ENCODE measurements at regions not wholly inside any gene's neighbourhood (a gene's known extent, or its start where the extent isn't known, plus 50 kb on each side); places are given as distances from the start of the nearest gene placed in this dataset.
"Not testable (repeated sequence)": the region's sequence is repeated elsewhere in the genome, so short reads cannot be mapped to it uniquely, and the experiment has no call there.

GRCh38 chr20:48490341-48490740 is 337.5 kb downstream of the PREX1 start:
- not testable (repeated sequence) for H3K36me3 ChIP-seq (ENCODE audit: control insufficient read depth in 1 of 2, insufficient read depth in 2 of 2, low read length in 2 of 2); H3K4me3 ChIP-seq (ENCODE audit: low read depth in 1 of 2, low read length in 2 of 2); H3K27me3 ChIP-seq (ENCODE audit: low read depth, low read length); H3K4me1 ChIP-seq (ENCODE audit: control insufficient read depth in 1 of 2, insufficient read depth in 2 of 2, low read length in 2 of 2); H3K27ac ChIP-seq (ENCODE audit: low read length); H3K9me3 ChIP-seq (ENCODE audit: control insufficient read depth in 1 of 2, low read length in 2 of 2)

GRCh38 chr20:48489656-48490055 is 338.1 kb downstream of the PREX1 start:
- H3K27me3 ChIP-seq (ENCODE audit: low read depth, low read length), result no peaks in the 10 kb centered on the region
- H3K4me1 ChIP-seq (ENCODE audit: control insufficient read depth in 1 of 2, insufficient read depth in 2 of 2, low read length in 2 of 2), result no peaks in the 10 kb centered on the region
- H3K27ac ChIP-seq (ENCODE audit: low read length), result no peak overlapping the region
- H3K9me3 ChIP-seq (ENCODE audit: control insufficient read depth in 1 of 2, low read length in 2 of 2), result no peaks in the 10 kb centered on the region
- H3K36me3 ChIP-seq (ENCODE audit: control insufficient read depth in 1 of 2, insufficient read depth in 2 of 2, low read length in 2 of 2), result no peaks in the 10 kb centered on the region
- H3K4me3 ChIP-seq (ENCODE audit: low read depth in 1 of 2, low read length in 2 of 2), result no peak overlapping the region

- no peaks in the 10 kb centered on the region for H3K36me3 ChIP-seq (ENCODE audit: control insufficient read depth in 1 of 2, insufficient read depth in 2 of 2, low read length in 2 of 2)
- no peaks in the 10 kb centered on the region for H3K9me3 ChIP-seq (ENCODE audit: control insufficient read depth in 1 of 2, low read length in 2 of 2)
- no peaks in the 10 kb centered on the region for H3K4me1 ChIP-seq (ENCODE audit: control insufficient read depth in 1 of 2, insufficient read depth in 2 of 2, low read length in 2 of 2)
- H3K4me3 ChIP-seq (ENCODE audit: low read depth in 1 of 2, low read length in 2 of 2), result no peak overlapping the region
- H3K27me3 ChIP-seq (ENCODE audit: low read depth, low read length), result no peaks in the 10 kb centered on the region
- no peak overlapping the region for H3K27ac ChIP-seq (ENCODE audit: low read length)
These were observed 338.7 kb downstream of the PREX1 start for GRCh38 chr20:48489046-48489463.

- not testable (repeated sequence) for H3K27me3 ChIP-seq (ENCODE audit: low read depth, low read length); H3K27ac ChIP-seq (ENCODE audit: low read length); H3K9me3 ChIP-seq (ENCODE audit: control insufficient read depth in 1 of 2, low read length in 2 of 2); H3K4me3 ChIP-seq (ENCODE audit: low read depth in 1 of 2, low read length in 2 of 2); H3K36me3 ChIP-seq (ENCODE audit: control insufficient read depth in 1 of 2, insufficient read depth in 2 of 2, low read length in 2 of 2); H3K4me1 ChIP-seq (ENCODE audit: control insufficient read depth in 1 of 2, insufficient read depth in 2 of 2, low read length in 2 of 2)
These were observed 339.3 kb downstream of the PREX1 start for GRCh38 chr20:48488334-48489034.

GRCh38 chr20:48486065-48486464 is 341.7 kb downstream of the PREX1 start:
- Histone ChIP-seq H3K27ac (ENCODE audit: low read length) (no peak overlapping the region), H3K4me3 (ENCODE audit: low read depth in 1 of 2, low read length in 2 of 2) (no peak overlapping the region), H3K27me3 (ENCODE audit: low read depth, low read length) (no peaks in the 10 kb centered on the region), H3K9me3 (ENCODE audit: control insufficient read depth in 1 of 2, low read length in 2 of 2) (no peaks in the 10 kb centered on the region), H3K36me3 (ENCODE audit: control insufficient read depth in 1 of 2, insufficient read depth in 2 of 2, low read length in 2 of 2) (no peaks in the 10 kb centered on the region), H3K4me1 (ENCODE audit: control insufficient read depth in 1 of 2, insufficient read depth in 2 of 2, low read length in 2 of 2) (no peaks in the 10 kb centered on the region)

GRCh38 chr20:48485153-48485552 is 342.6 kb downstream of the PREX1 start:
- H3K36me3 ChIP-seq (ENCODE audit: control insufficient read depth in 1 of 2, insufficient read depth in 2 of 2, low read length in 2 of 2); H3K4me1 ChIP-seq (ENCODE audit: control insufficient read depth in 1 of 2, insufficient read depth in 2 of 2, low read length in 2 of 2); H3K27ac ChIP-seq (ENCODE audit: low read length); H3K4me3 ChIP-seq (ENCODE audit: low read depth in 1 of 2, low read length in 2 of 2); H3K9me3 ChIP-seq (ENCODE audit: control insufficient read depth in 1 of 2, low read length in 2 of 2); H3K27me3 ChIP-seq (ENCODE audit: low read depth, low read length): not testable (repeated sequence)

GRCh38 chr20:48483334-48484066 is 344.3 kb downstream of the PREX1 start:
- Histone ChIP-seq H3K36me3 (ENCODE audit: control insufficient read depth in 1 of 2, insufficient read depth in 2 of 2, low read length in 2 of 2) (no peaks in the 10 kb centered on the region), H3K27ac (ENCODE audit: low read length) (no peak overlapping the region), H3K4me1 (ENCODE audit: control insufficient read depth in 1 of 2, insufficient read depth in 2 of 2, low read length in 2 of 2) (no peaks in the 10 kb centered on the region), H3K27me3 (ENCODE audit: low read depth, low read length) (no peaks in the 10 kb centered on the region), H3K9me3 (ENCODE audit: control insufficient read depth in 1 of 2, low read length in 2 of 2) (no peaks in the 10 kb centered on the region), H3K4me3 (ENCODE audit: low read depth in 1 of 2, low read length in 2 of 2) (no peak overlapping the region)

GRCh38 chr20:48482790-48483189 is 345.0 kb downstream of the PREX1 start:
- Histone ChIP-seq H3K4me3 (ENCODE audit: low read depth in 1 of 2, low read length in 2 of 2) (no peak overlapping the region), H3K9me3 (ENCODE audit: control insufficient read depth in 1 of 2, low read length in 2 of 2) (no peaks in the 10 kb centered on the region), H3K36me3 (ENCODE audit: control insufficient read depth in 1 of 2, insufficient read depth in 2 of 2, low read length in 2 of 2) (no peaks in the 10 kb centered on the region), H3K27ac (ENCODE audit: low read length) (no peak overlapping the region), H3K27me3 (ENCODE audit: low read depth, low read length) (no peaks in the 10 kb centered on the region), H3K4me1 (ENCODE audit: control insufficient read depth in 1 of 2, insufficient read depth in 2 of 2, low read length in 2 of 2) (no peaks in the 10 kb centered on the region)

GRCh38 chr20:48480216-48480772 is 347.5 kb downstream of the PREX1 start:
- no peak overlapping the region for H3K4me3 ChIP-seq (ENCODE audit: low read depth in 1 of 2, low read length in 2 of 2)
- H3K36me3 ChIP-seq (ENCODE audit: control insufficient read depth in 1 of 2, insufficient read depth in 2 of 2, low read length in 2 of 2), result no peaks in the 10 kb centered on the region
- no peaks in the 10 kb centered on the region for H3K4me1 ChIP-seq (ENCODE audit: control insufficient read depth in 1 of 2, insufficient read depth in 2 of 2, low read length in 2 of 2)
- H3K9me3 ChIP-seq (ENCODE audit: control insufficient read depth in 1 of 2, low read length in 2 of 2), result no peaks in the 10 kb centered on the region
- H3K27me3 ChIP-seq (ENCODE audit: low read depth, low read length), result no peaks in the 10 kb centered on the region
- no peak overlapping the region for H3K27ac ChIP-seq (ENCODE audit: low read length)

- Histone ChIP-seq H3K27me3 (ENCODE audit: low read depth, low read length) (no peaks in the 10 kb centered on the region), H3K27ac (ENCODE audit: low read length) (no peak overlapping the region), H3K4me3 (ENCODE audit: low read depth in 1 of 2, low read length in 2 of 2) (no peak overlapping the region), H3K9me3 (ENCODE audit: control insufficient read depth in 1 of 2, low read length in 2 of 2) (no peaks in the 10 kb centered on the region), H3K36me3 (ENCODE audit: control insufficient read depth in 1 of 2, insufficient read depth in 2 of 2, low read length in 2 of 2) (no peaks in the 10 kb centered on the region), H3K4me1 (ENCODE audit: control insufficient read depth in 1 of 2, insufficient read depth in 2 of 2, low read length in 2 of 2) (no peaks in the 10 kb centered on the region)
These were observed 348.8 kb downstream of the PREX1 start for GRCh38 chr20:48478806-48479585.

GRCh38 chr20:48478370-48478769 is 349.4 kb downstream of the PREX1 start:
- H3K9me3 ChIP-seq (ENCODE audit: control insufficient read depth in 1 of 2, low read length in 2 of 2), result no peaks in the 10 kb centered on the region
- no peak overlapping the region for H3K27ac ChIP-seq (ENCODE audit: low read length)
- H3K4me3 ChIP-seq (ENCODE audit: low read depth in 1 of 2, low read length in 2 of 2), result no peak overlapping the region
- no peaks in the 10 kb centered on the region for H3K4me1 ChIP-seq (ENCODE audit: control insufficient read depth in 1 of 2, insufficient read depth in 2 of 2, low read length in 2 of 2)
- no peaks in the 10 kb centered on the region for H3K36me3 ChIP-seq (ENCODE audit: control insufficient read depth in 1 of 2, insufficient read depth in 2 of 2, low read length in 2 of 2)
- H3K27me3 ChIP-seq (ENCODE audit: low read depth, low read length), result no peaks in the 10 kb centered on the region

All from muscle layer of duodenum (tissue), 2 donors.